Erythroblast (primary cell): ENCODE measurements at regions not wholly inside any gene's neighbourhood (a gene's known extent, or its start where the extent isn't known, plus 50 kb on each side); places are given as distances from the start of the nearest gene placed in this dataset.

Experiments used
- GATA1 ChIP-seq: IDR thresholded peaks from 2 replicates; pipeline ENCODE4 v1.6.1; 2011; ENCODE audit warnings: low read depth, mild to moderate bottlenecking, control low read depth, low read length, moderate library complexity
- POLR2A ChIP-seq: IDR thresholded peaks from 2 replicates; pipeline ENCODE4 v1.6.1; 2011; ENCODE audit warnings: mild to moderate bottlenecking, low read length

DNA sequence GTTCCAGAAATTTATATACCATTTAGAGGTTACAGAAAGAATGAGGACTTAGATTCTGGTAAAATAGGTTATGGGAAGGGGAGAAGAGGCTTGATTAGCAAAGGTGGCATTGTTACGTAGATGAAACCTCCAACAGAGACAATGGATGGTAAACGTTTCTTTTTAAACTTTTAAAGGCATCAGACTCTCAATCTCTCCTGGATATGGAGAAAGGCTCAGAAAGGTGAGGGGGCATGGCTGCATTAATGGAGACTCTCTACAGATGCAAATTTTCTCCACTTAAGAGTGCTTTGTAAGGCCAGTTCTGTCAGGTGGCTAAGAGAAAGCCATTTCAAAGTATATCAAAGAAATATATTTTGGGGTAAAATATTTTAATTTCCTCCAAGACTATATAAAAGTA is 240.9 kb upstream of the PTER start:
- TF ChIP-seq POLR2A (no peak), GATA1 (no peak)
